A549 (cell line): ENCODE measurements at regions not wholly inside any gene's neighbourhood (a gene's known extent, or its start where the extent isn't known, plus 50 kb on each side); places are given as distances from the start of the nearest gene placed in this dataset.

ENCODE experiments used
- ATAC-seq, 2 experiments: fragments of 200-7000 bp in 1 of 2; fragments of >200 bp in 1 of 2; cut with Nextera tagmentation in 1 of 2; cut with Tn5 transposase in 1 of 2; 3 replicates each; pipeline versions ENCODE4 v1.8.0 to v1.9.1; 2018 to 2020; ENCODE audit warnings: mild to moderate bottlenecking in 1 of 2, moderate library complexity in 1 of 2
- CTCF ChIA-PET: fragments of 300-600 bp; sonication (Branson Sonifier 250); formaldehyde crosslinking; extraction: SDS; loops from one replicate; lab custom pipeline; 2021; ENCODE audit warnings: antibody characterized with exemption, inconsistent platforms; lab: Yijun Ruan, JAX
- POLR2A ChIA-PET: fragments of 350-600 bp; formaldehyde crosslinking; extraction: SDS; loops from one replicate; lab custom pipeline; 2021; ENCODE audit warnings: antibody characterized with exemption, inconsistent platforms; lab: Yijun Ruan, JAX
- DNase-seq, 2 experiments: peaks; one replicate each; pipeline versions ENCODE4 v3.0.0 to v3.0.0-alpha.2; 2011 to 2016; ENCODE audit warnings: low read depth in 1 of 2, low spot score in 1 of 2
- FAIRE-seq: peaks from 2 replicates; lab custom pipeline; 2011; peaks lifted over from hg19 to GRCh38; lab: Jason Lieb, UNC
- H3K27ac ChIP-seq, 2 experiments: fragments of >200 bp; sonication (Bioruptor Twin); formaldehyde crosslinking; 3 replicates each; pipeline ENCODE4 v1.5.1; 2016 to 2017
- H3K4me1 ChIP-seq: fragments of >200 bp; sonication (Bioruptor Twin); formaldehyde crosslinking; 3 replicates; pipeline ENCODE4 v1.6.1; 2016
- H3K4me2 ChIP-seq: fragments of >200 bp; sonication (Bioruptor Twin); formaldehyde crosslinking; 3 replicates; pipeline ENCODE4 v1.6.1; 2016
- H3K4me3 ChIP-seq: fragments of >200 bp; sonication (Bioruptor Twin); formaldehyde crosslinking; 3 replicates; pipeline ENCODE4 v1.5.1; 2016
- H3K9me3 ChIP-seq: fragments of >200 bp; sonication (Bioruptor Twin); formaldehyde crosslinking; 3 replicates; pipeline ENCODE4 v1.6.1; 2016
- ATOH8 ChIP-seq: fragments of 250-450 bp; sonication (Bioruptor Pico); IDR thresholded peaks from 2 replicates; pipeline ENCODE4 v1.5.0; 2020; ENCODE audit warnings: low read depth, mild to moderate bottlenecking, moderate library complexity
- BHLHE40 ChIP-seq: IDR thresholded peaks from 2 replicates; pipeline ENCODE4 v1.6.1; 2012; ENCODE audit warnings: low read depth, low read length, inconsistent platforms
- CBX8 ChIP-seq: fragments of 200-600 bp; sonication (generic); IDR thresholded peaks from 2 replicates; pipeline ENCODE4 v1.6.1; 2016
- CEBPB ChIP-seq, 2 experiments: fragments of >200 bp in 1 of 2; sonication (Bioruptor Twin) in 1 of 2; formaldehyde crosslinking in 1 of 2; IDR thresholded peaks; 2 replicates each; pipeline ENCODE4 v1.6.1; 2012 to 2016
- CHD2 ChIP-seq: fragments of 150-350 bp; IDR thresholded peaks from 2 replicates; pipeline ENCODE4 v1.6.1; 2014; ENCODE audit warnings: low read length; ENCODE audit not compliant: partially characterized antibody
- ELK1 ChIP-seq: fragments of 150-350 bp; IDR thresholded peaks from 2 replicates; pipeline ENCODE4 v1.6.1; 2014; ENCODE audit warnings: low read depth, mild to moderate bottlenecking, low read length
- FOSB ChIP-seq: fragments of 250-450 bp; sonication (Bioruptor Pico); IDR thresholded peaks from 2 replicates; pipeline ENCODE4 v1.5.0; 2020; ENCODE audit warnings: mild to moderate bottlenecking, moderate library complexity
- GATA3 ChIP-seq: IDR thresholded peaks from 2 replicates; pipeline ENCODE4 v1.6.1; 2012; ENCODE audit warnings: borderline replicate concordance
- HDAC2 ChIP-seq: fragments of 200-600 bp; sonication (generic); IDR thresholded peaks from 2 replicates; pipeline ENCODE4 v1.6.1; 2016
- HMGXB4 ChIP-seq: fragments of 250-450 bp; sonication (Bioruptor Pico); IDR thresholded peaks from 2 replicates; pipeline ENCODE4 v1.5.0; 2021; ENCODE audit warnings: mild to moderate bottlenecking, moderate library complexity, borderline replicate concordance
- HOXB5 ChIP-seq: fragments of 250-450 bp; sonication (Bioruptor Pico); IDR thresholded peaks from 2 replicates; pipeline ENCODE4 v1.5.0; 2020; ENCODE audit warnings: mild to moderate bottlenecking, moderate library complexity
- KDM1A ChIP-seq: fragments of 200-600 bp; sonication (generic); IDR thresholded peaks from 2 replicates; pipeline ENCODE4 v1.6.1; 2016; ENCODE audit warnings: low read depth, mild to moderate bottlenecking
- KDM5A ChIP-seq: fragments of 200-600 bp; sonication (generic); IDR thresholded peaks from 2 replicates; pipeline ENCODE4 v1.6.1; 2016; ENCODE audit warnings: antibody characterized with exemption, mild to moderate bottlenecking
- MAZ ChIP-seq: fragments of 150-350 bp; IDR thresholded peaks from 2 replicates; pipeline ENCODE4 v1.6.1; 2014; ENCODE audit warnings: antibody characterized with exemption, low read depth, low read length, borderline replicate concordance
- MYC ChIP-seq: IDR thresholded peaks from 2 replicates; pipeline ENCODE4 v1.6.1; 2012; ENCODE audit warnings: mild to moderate bottlenecking, inconsistent platforms, low read length, improper control_type of control experiment, borderline replicate concordance
- NR3C1 ChIP-seq: fragments of >200 bp; sonication (Bioruptor Twin); formaldehyde crosslinking; IDR thresholded peaks from 3 replicates; pipeline ENCODE4 v1.6.1; 2017
- PHF8 ChIP-seq: fragments of 200-600 bp; sonication (generic); IDR thresholded peaks from 2 replicates; pipeline ENCODE4 v1.6.1; 2016; ENCODE audit warnings: low read depth, mild to moderate bottlenecking, antibody characterized with exemption, moderate library complexity, borderline replicate concordance
- RARB ChIP-seq: fragments of 250-450 bp; sonication (Bioruptor Pico); IDR thresholded peaks from 2 replicates; pipeline ENCODE4 v1.8.0; 2021; ENCODE audit warnings: mild to moderate bottlenecking, moderate library complexity
- RNF2 ChIP-seq: fragments of 200-600 bp; sonication (generic); IDR thresholded peaks from 2 replicates; pipeline ENCODE4 v1.6.1; 2016; ENCODE audit warnings: low read depth, mild to moderate bottlenecking, antibody characterized with exemption, moderate library complexity, borderline replicate concordance
- SMC3 ChIP-seq: fragments of >200 bp; sonication (Bioruptor Twin); formaldehyde crosslinking; IDR thresholded peaks from 3 replicates; pipeline ENCODE4 v1.6.1; 2018; ENCODE audit warnings: inconsistent platforms
- SREBF2 ChIP-seq: fragments of 450-650 bp; IDR thresholded peaks from 2 replicates; pipeline ENCODE4 v1.6.1; 2014; ENCODE audit warnings: mild to moderate bottlenecking, moderate library complexity
- TFCP2L1 ChIP-seq: fragments of 250-450 bp; sonication (Bioruptor Pico); IDR thresholded peaks from 2 replicates; pipeline ENCODE4 v1.5.0; 2021; ENCODE audit warnings: mild to moderate bottlenecking
- ZFP36 ChIP-seq: fragments of 450-650 bp; IDR thresholded peaks from 2 replicates; pipeline ENCODE4 v1.6.1; 2014; ENCODE audit warnings: borderline replicate concordance; ENCODE audit not compliant: partially characterized antibody
- ZNF302 ChIP-seq: fragments of 250-450 bp; sonication (Bioruptor Pico); IDR thresholded peaks from 2 replicates; pipeline ENCODE4 v1.9.0; 2021; ENCODE audit warnings: inconsistent platforms, mild to moderate bottlenecking, moderate library complexity
- WGBS: methylation state at CpG from one replicate; pipeline ENCODE4 v1.1.6; 2017; ENCODE audit errors: missing lambda C conversion rate; 5-methylcytosine and 5-hydroxymethylcytosine counted together
- TF ChIP-seq, protein P1 (sequence below): fragments of >200 bp; sonication (Bioruptor Twin); formaldehyde crosslinking; IDR thresholded peaks from 3 replicates; pipeline ENCODE4 v1.5.1; 2016

GRCh38 chr12:38507839-38508238 lies 191.3 kb downstream of the ALG10B start (continued):
- TF ChIP-seq, protein P1, sequence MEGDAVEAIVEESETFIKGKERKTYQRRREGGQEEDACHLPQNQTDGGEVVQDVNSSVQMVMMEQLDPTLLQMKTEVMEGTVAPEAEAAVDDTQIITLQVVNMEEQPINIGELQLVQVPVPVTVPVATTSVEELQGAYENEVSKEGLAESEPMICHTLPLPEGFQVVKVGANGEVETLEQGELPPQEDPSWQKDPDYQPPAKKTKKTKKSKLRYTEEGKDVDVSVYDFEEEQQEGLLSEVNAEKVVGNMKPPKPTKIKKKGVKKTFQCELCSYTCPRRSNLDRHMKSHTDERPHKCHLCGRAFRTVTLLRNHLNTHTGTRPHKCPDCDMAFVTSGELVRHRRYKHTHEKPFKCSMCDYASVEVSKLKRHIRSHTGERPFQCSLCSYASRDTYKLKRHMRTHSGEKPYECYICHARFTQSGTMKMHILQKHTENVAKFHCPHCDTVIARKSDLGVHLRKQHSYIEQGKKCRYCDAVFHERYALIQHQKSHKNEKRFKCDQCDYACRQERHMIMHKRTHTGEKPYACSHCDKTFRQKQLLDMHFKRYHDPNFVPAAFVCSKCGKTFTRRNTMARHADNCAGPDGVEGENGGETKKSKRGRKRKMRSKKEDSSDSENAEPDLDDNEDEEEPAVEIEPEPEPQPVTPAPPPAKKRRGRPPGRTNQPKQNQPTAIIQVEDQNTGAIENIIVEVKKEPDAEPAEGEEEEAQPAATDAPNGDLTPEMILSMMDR: no peak
- TF ChIP-seq, all 56 proteins: peak for 0

DNA sequence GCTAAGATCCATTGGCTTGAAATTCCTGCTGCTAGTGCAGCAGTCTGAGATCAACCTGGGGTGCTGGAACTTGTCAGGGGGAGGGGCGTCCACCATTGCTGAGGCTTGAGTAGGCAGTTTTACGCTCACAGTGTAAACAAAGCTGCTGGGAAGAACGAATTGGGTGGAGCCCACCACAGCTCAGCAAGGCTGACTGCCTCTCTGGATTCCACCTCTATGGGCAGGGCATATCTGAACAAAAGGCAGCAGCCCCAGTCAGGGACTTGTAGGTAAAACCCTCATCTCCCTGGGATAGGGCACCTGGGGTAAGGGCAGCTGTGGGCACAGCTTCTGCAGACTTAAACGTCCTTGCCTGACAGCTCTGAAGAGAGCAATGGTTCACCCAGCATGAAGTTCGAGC lies 191.7 kb downstream of the ALG10B start:
- FAIRE-seq: no peak
- H3K27ac ChIP-seq: no peak overlapping the region
- CTCF ChIA-PET: no interaction called here
- TF ChIP-seq CBX8 (no peak), CHD2 (no peak), MAZ (no peak), HMGXB4 (no peak), KDM5A (no peak), RARB (no peak), RNF2 (no peak), ZFP36 (no peak), HDAC2 (no peak), SMC3 (no peak), BHLHE40 (no peak), NR3C1 (no peak), GATA3 (no peak), ELK1 (no peak), TFCP2L1 (CRISPR knock-in tag) (no peak)
- TF ChIP-seq, all 56 proteins: peak for 0
- POLR2A ChIA-PET: no interaction called here
- DNase-seq: no peak
- H3K4me3 ChIP-seq: no peak overlapping the region
- WGBS: 2% methylated on average over 5 of the region's 5 CpGs
- no peaks in the 10 kb centered on the region for H3K4me1 ChIP-seq
- no peaks in the 10 kb centered on the region for H3K9me3 ChIP-seq
- no peak for ATAC-seq
- H3K4me2 ChIP-seq: no peak overlapping the region

- FAIRE-seq (no peak), DNase-seq (no peak), ATAC-seq (no peak)
- no peak overlapping the region for H3K27ac ChIP-seq
- H3K9me3 ChIP-seq: no peaks in the 10 kb centered on the region
- H3K4me2 ChIP-seq: no peak overlapping the region
- no peaks in the 10 kb centered on the region for H3K4me1 ChIP-seq
- no peak overlapping the region for H3K4me3 ChIP-seq
- TF ChIP-seq HOXB5 (CRISPR knock-in tag): no peak
- no peak for TF ChIP-seq ATOH8
- no peak for TF ChIP-seq PHF8
- TF ChIP-seq KDM1A: no peak
- TF ChIP-seq SREBF2: no peak
- no peak for TF ChIP-seq MYC
- no peak for TF ChIP-seq HMGXB4
- no peak for TF ChIP-seq BHLHE40
- no peak for TF ChIP-seq CEBPB (IDR thresholded peaks at IDR 0.05)
- no peak for TF ChIP-seq FOSB (CRISPR knock-in tag)
- TF ChIP-seq CHD2: no peak
- TF ChIP-seq ZNF302: no peak
- POLR2A ChIA-PET: no interaction called here
- CTCF ChIA-PET: interaction anchor here (1.0 kb wide), 1 partner anchor 587 kb away, joined by 4 read pairs; no protein-coding TSS in a partner anchor
Measured at GRCh38 chr12:38515912-38516311, 199.3 kb downstream of the ALG10B start.
